Stimulated activated naive CD8-positive, alpha-beta T cell treated with anti-CD3 and anti-CD28 coated beads, Interleukin-15, Interleukin-2, amounts not matched to agents 100 U/mL and 50 U/mL, for 24 hours (primary cell): ENCODE measurements at regions not wholly inside any gene's neighbourhood (a gene's known extent, or its start where the extent isn't known, plus 50 kb on each side); places are given as distances from the start of the nearest gene placed in this dataset.

Source experiments
- ATAC-seq: fragments of 150-1000 bp; cut with Tn5 transposase; one replicate; pipeline ENCODE4 v1.10.0; 2021
- DNase-seq: peaks from one replicate; pipeline ENCODE4 v3.0.0; 2021

GRCh38 chr16:85423631-85424030, 189.5 kb upstream of the GSE1 start:
- DNase-seq (no peak), ATAC-seq (no peak)

GRCh38 chr16:85424260-85425073, 188.7 kb upstream of the GSE1 start:
- DNase-seq (no peak), ATAC-seq (no peak)

- DNase-seq, result no peak
- no peak for ATAC-seq
Measured at GRCh38 chr16:85425074-85425662, 188.0 kb upstream of the GSE1 start.

GRCh38 chr16:85426806-85427205, 186.3 kb upstream of the GSE1 start:
- ATAC-seq (no peak), DNase-seq (no peak)

GRCh38 chr16:85428168-85428898, 184.8 kb upstream of the GSE1 start:
- DNase-seq (peak; percentile 68), ATAC-seq (no peak)

- ATAC-seq (no peak), DNase-seq (no peak)
Measured at GRCh38 chr16:85428899-85429775, 184.0 kb upstream of the GSE1 start.

- DNase-seq (no peak), ATAC-seq (no peak)
Measured at GRCh38 chr16:85429776-85430522, 183.2 kb upstream of the GSE1 start.

- no peak for ATAC-seq
- no peak for DNase-seq
Measured at GRCh38 chr16:85430523-85431421, 182.3 kb upstream of the GSE1 start.

- no peak for ATAC-seq
- no peak for DNase-seq
Measured at GRCh38 chr16:85431431-85432124, 181.5 kb upstream of the GSE1 start.

GRCh38 chr16:85432606-85433005, 180.5 kb upstream of the GSE1 start:
- ATAC-seq (no peak), DNase-seq (no peak)

- ATAC-seq (no peak), DNase-seq (no peak)
Measured at GRCh38 chr16:85433477-85433876, 179.6 kb upstream of the GSE1 start.

- no peak for DNase-seq
Measured at GRCh38 chr16:85435286-85435685, 177.8 kb upstream of the GSE1 start.

GRCh38 chr16:85435700-85436099, 177.4 kb upstream of the GSE1 start:
- no peak for DNase-seq
- ATAC-seq, result no peak

More at GRCh38 chr16:85435286-85435685, 177.8 kb upstream of the GSE1 start:
- no peak for ATAC-seq

- ATAC-seq, result no peak
- no peak for DNase-seq
Measured at GRCh38 chr16:85436207-85436606, 176.9 kb upstream of the GSE1 start.

- no peak for ATAC-seq
- no peak for DNase-seq
Measured at GRCh38 chr16:85436636-85437165, 176.4 kb upstream of the GSE1 start.

GRCh38 chr16:85437166-85438052, 175.7 kb upstream of the GSE1 start:
- DNase-seq (no peak), ATAC-seq (no peak)

GRCh38 chr16:85438981-85439685, 174.0 kb upstream of the GSE1 start:
- DNase-seq (no peak), ATAC-seq (no peak)

- no peak for ATAC-seq
- no peak for DNase-seq
Measured at GRCh38 chr16:85440744-85441143, 172.4 kb upstream of the GSE1 start.
